T47D (cell line): ENCODE measurements at regions not wholly inside any gene's neighbourhood (a gene's known extent, or its start where the extent isn't known, plus 50 kb on each side); places are given as distances from the start of the nearest gene placed in this dataset.

ENCODE experiments used
- DNase-seq, 2 experiments: peaks; one replicate each; pipeline versions ENCODE4 v3.0.0 to v3.0.0-alpha.2; 2011 to 2012; ENCODE audit warnings: low read depth in 1 of 2, low spot score in 1 of 2
- JUND ChIP-seq: IDR thresholded peaks from 2 replicates; pipeline ENCODE4 v1.6.1; 2012; ENCODE audit warnings: low read depth
- in situ Hi-C: cut with HindIII; loops from 2 replicates; pipeline ENCODE4 v1.10.0; 2016; ENCODE audit warnings: low sequenced_read_pairs, low pct_unique_long_range_greater_than_20kb

DNA sequence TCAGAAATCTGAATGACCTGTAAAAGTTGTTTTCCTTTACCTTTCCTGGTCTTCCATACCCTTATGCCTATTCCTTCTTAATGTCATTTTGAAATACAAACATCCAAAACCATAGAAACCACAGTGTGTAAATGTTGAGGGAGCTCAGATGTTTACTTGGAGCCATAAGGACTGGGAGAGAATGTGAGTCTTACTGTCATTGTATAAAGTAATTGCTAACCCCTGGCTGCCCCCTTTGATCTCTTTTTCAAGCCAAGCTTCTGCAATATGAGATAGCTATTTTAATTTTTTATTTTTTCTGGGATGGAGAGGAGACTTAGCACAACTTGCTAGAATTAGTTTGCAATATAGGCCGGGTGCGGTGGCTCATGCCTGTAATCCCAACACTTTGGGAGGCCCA lies 124.4 kb upstream of the AKIRIN2 start:
- in situ Hi-C loops = no loop called here

DNA sequence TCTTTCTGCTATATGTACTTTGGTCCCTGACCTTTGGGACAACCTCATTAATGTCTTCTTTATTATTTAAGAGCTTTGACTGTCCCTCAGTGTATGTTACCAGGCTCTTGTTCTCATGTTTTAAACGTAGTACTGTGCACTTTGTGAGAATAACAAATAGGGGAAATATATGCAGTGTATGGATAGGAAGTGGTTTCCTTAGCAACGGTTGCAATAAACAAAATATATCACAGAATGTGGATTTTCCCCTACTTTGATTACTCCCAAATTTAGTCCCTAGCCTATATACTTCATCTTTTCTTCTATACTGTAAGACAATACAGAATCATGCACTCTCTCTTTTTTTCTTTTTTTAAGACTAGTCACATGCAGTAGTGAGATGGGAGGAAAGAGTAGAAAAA lies 123.8 kb upstream of the AKIRIN2 start:
- no peak for DNase-seq
- TF ChIP-seq JUND = no peak
- in situ Hi-C loops = no loop called here

More for the DNA sequence above, 124.4 kb upstream of the AKIRIN2 start:
- DNase-seq = no peak
- TF ChIP-seq JUND = no peak

DNA sequence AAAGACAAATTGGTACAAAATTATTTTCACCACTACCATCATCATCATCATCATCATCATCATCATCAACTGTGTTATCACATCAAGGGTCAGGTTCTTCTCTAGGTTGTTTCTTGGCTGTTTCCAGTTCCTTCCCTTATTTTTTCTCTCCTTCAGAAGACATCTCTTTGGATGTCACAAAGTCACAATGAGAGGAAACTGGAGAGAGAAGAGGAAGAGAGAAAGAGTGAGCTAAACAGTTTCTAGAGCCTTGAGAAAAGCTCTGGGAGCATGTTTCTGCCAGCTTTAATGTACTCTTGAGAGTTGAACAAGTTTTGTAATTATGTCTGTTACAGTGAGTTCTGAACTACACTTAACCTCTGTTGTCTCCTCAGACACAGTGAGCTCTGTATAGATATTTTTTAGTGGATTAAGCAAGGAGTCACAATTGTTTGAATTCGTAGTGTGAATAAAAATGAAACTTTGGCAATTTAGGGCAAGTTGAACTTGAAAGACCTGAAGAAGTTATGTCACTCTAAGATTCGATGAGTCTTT lies 123.0 kb upstream of the AKIRIN2 start:
- no peak for DNase-seq
- in situ Hi-C loops = no loop called here

DNA sequence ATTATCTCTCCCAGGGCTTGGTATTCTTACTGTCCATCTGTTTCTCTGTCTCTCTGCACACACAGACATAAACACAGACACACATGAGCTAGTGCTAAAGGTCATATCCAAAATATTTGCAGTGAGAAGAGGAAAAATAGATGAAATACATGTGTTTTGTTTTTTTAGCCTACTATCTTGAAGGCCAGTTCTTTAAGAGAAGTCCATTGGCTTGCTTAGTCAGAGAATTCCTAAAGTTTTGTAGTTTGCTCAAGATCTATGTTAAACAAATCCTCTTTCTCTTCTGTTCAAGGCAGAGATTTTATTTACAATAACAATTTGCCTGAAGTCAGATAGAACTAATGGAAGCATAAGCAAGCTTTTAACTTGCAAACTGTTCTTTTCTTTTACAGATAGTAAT lies 120.0 kb upstream of the AKIRIN2 start:
- no peak for TF ChIP-seq JUND
- in situ Hi-C loops = no loop called here
- no peak for DNase-seq

More for the DNA sequence above, 123.0 kb upstream of the AKIRIN2 start:
- TF ChIP-seq JUND = no peak

DNA sequence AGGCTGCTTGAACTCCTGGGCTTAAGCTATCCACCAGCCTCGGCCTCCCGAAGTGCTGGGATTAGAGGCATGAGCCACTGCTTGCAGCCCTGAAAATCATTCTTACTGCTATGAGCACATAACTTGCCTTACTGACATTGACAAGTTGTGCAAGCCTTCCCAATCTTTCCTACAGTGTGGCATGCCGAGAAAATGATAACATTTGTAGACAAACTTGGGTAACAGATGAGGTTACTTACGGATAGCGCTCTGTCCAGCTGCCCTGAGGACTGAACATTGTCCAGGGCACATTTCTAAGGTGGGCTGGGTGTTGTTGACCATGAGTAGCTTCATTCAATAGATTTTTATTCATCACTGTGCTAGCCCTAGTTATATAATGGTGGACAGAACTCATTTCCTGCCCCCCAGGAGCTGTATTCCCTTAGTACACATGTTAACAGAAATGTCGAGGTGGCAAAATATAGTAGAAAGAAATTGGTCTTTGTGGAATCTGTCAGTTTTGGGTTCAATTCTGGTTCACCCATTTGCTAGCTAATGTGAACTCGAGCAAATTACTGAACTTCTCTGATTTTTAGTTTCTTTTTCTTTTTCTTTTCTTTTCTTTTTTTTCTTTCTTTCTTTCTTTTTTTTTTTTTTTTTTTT lies 118.4 kb upstream of the AKIRIN2 start:
- in situ Hi-C loops = no loop called here
- DNase-seq = no peak
- no peak for TF ChIP-seq JUND

DNA sequence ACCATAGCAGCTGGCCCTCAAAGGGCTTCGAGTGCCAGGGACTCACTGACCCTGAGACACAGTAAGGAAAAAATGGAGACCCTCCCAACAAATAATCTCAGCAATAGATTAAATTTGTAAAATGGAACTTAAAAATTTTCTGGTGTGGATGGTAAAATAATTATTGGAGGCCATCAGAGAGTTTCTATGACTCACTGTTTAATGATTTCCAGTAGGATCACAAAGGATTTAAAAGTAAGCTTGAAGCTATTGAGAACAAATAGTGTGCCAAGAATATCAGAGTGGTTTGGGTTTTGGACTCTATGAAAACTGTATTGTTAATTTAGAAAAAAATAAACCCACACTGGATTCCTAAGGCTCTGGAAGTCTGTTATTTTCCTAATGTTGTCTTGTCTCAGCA lies 115.2 kb upstream of the AKIRIN2 start:
- in situ Hi-C loops = no loop called here
- no peak for TF ChIP-seq JUND
- no peak for DNase-seq

DNA sequence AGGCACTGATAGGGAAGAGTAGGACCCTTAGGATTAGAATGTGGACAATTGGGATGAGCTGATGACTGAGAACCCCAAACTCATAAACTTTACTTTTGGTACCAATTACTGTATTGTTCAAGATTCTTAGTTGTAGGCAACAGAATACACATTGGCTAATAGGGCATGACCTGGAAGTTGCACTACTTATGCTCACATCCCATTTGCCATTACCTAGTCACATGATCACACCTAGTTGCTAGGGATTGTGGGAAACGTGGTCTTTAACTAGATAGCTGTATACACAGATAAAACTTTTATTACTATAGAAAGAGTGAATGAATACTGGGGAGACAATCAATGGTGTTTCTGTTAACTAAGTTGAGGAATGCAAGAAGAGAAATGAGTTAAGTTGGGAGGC lies 113.4 kb upstream of the AKIRIN2 start:
- in situ Hi-C loops = no loop called here
- TF ChIP-seq JUND = no peak
- no peak for DNase-seq

DNA sequence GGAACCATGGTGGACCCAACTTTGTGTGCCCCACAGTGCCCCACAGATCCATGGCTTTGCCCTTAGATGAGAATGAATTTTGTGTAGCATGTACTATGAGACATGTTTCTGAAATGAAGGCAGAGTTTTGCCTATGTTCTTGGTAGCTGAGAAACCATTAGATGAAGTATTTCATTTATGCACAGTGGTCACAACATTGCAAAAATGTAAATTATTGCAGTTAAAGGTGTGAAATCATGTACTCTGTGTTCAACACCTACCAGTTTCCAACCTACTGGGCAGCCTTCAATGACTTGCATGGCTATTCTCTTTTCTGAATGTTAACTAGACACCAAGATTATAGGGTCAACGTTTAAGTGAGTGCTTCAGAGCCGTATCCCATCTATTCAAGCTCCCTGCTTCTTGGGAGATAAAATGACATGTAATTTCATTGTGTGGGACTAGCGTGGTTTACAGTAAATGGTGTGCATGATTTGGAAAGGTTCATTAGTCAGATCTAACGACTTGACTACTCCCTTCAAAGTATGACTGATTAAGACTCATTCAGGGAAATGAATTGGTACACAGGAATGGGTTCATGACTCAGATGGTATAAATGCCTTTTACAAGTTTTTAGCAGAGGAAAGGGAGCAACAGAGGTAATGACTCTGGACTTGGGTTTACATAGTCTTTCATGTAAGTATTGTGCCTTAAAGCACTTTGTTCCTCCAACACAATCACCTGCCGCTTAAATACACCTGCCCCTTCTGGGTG lies 106.1 kb upstream of the AKIRIN2 start:
- TF ChIP-seq JUND = no peak
- no peak for DNase-seq
- in situ Hi-C loops = no loop called here

DNA sequence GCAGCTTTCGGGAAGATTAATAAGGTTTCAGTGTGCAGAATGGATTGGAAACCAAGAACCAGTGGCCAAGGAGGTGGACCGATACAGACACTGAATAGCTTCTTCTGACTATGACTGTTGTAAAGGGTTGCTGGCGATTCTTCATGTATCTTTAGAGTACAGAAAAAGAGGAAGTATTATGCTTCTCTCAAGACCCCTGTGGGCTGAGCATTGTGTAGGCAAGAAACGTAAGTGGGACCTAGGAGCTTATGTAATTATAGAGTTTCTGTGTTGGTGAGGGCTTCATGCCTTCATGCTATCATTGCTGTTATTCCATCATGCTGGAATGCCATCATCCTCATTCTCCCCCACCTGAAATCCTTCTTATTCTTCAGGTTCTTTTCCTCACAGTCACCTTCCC lies 105.4 kb upstream of the AKIRIN2 start:
- TF ChIP-seq JUND = no peak
- in situ Hi-C loops = no loop called here
- no peak for DNase-seq

DNA sequence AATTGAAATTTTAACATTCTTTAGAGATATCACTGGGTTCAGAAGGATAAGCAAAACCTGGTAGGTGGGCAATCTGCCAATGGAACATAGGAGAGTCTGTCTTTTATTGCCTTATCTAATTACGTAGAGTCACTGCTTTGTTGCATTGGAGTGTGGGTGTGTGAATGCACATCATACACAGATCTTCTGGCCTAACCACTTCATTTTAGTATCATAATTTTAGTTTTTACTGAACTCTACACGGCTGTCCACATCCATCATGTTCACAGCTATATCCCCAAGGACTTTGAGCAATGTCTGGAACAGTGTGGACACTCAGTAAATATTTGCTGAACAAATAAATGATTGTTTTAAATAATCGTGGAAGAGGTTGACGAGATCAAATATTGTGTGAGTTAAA lies 104.6 kb upstream of the AKIRIN2 start:
- in situ Hi-C loops = no loop called here
- no peak for DNase-seq
- TF ChIP-seq JUND = no peak

DNA sequence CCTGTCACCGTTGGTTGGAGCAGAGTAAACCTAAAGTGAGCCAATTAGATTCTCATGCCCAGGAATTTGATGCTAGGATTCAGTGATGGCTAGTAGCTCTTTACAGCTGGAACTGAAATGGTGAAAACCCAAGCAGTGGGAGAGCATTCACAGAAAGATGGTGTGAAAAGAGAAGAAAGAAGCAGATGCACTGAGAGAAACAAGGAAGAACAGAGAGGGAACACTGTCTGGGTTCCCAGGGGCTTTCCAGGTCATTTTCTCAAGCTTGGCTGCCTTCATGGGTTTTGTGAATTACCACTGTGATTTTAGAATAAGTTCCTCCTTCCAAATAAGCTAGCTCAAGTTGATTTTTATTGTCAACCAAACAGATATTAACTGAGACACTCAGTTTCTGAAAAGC lies 104.1 kb upstream of the AKIRIN2 start:
- no peak for TF ChIP-seq JUND
- in situ Hi-C loops = no loop called here
- no peak for DNase-seq

DNA sequence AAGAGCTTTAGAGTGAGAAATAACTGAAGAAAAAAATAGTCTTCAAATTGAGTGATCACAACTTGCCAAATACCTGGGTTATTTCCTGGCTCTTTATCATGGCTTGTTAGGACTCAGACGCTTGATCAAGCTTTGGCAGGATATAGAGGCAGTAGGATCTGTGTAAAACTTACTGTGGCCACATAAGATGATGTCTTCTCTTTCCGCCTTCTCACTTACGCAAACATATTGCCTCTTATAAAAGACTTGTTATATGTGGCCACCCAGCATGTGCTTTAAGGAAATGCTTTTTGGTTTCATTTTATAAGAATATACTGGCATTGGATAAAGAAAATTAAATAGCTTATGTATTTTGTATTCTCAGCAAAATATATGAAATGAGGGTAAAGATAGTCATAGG lies 101.8 kb upstream of the AKIRIN2 start:
- no peak for TF ChIP-seq JUND
- no peak for DNase-seq
- in situ Hi-C loops = no loop called here

DNA sequence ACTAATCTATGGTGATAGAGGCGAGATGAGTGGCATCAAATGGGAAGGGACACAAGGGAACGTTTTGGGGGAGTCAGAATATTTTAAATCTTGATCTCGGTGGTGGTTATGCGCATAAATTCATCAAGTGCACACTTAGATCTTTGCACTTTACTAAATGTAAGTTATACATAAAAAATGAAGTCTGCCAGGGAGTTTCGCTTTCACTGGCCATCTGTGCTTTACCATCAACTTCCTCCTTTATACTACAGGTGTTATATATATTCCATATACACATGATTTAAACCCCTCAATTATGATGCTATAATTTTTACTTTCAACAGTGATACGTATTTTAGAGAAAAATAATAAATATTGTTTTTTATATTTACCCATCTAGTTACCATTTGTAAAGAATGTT lies 97.6 kb upstream of the AKIRIN2 start:
- in situ Hi-C loops = no loop called here
- no peak for DNase-seq
- TF ChIP-seq JUND = no peak
